ENCODE measurements at regions not wholly inside any gene's neighbourhood (a gene's known extent, or its start where the extent isn't known, plus 50 kb on each side); places are given as distances from the start of the nearest gene placed in this dataset.
"Not testable (repeated sequence)": the region's sequence is repeated elsewhere in the genome, so short reads cannot be mapped to it uniquely, and the experiment has no call there.

- no peak for DNase-seq (ENCODE audit: low read depth, low spot score)
- in situ Hi-C loops (cut with HindIII; ENCODE audit: low pct_unique_long_range_greater_than_20kb, low sequenced_read_pairs): no loop called here
Measured at GRCh38 chr1:244318512-244318911, 133.2 kb downstream of the ADSS2 start.

DNA sequence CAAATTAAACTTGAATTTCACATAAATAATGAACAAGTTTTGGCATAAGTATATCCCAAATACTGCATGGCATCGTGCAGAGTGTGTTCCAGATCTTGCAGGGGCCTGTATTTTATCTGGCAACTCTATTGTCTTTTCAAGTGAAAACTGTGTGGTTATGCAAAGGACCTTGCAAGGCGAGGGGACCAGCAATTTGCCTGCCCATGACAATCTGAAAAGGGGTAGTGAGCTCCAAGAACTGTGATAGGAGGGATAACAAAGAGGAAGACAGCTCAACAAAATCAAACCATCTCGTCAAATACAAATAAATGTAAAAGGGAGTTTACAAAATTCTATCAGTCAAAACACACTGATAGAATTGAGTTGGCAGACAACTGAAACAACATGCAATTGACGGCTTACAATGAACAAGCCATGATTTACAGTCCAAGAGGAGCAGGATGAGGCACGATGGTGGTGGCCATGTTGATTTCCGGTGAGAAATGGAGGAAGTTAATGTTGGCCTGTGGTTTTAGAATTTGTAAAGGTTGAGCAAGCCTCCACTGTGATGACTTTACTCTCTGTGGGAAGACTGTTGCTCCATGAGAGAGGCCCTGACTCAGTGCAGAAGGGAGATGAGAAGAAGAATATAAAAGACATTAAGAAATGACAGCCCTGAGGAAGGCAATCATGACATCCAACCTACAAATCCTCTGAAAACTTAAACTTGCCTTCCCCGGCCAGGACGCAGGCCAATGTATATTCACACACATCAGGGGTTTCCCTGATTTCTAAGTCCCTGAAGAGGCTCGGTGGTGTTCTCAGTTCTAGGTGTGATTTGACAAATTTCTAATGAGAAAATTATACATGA lies 132.2 kb downstream of the ADSS2 start:
- DNase-seq (ENCODE audit: low read depth, low spot score): no peak
- in situ Hi-C loops (cut with HindIII; ENCODE audit: low pct_unique_long_range_greater_than_20kb, low sequenced_read_pairs): no loop called here

- in situ Hi-C loops (cut with HindIII; ENCODE audit: low pct_unique_long_range_greater_than_20kb, low sequenced_read_pairs): no loop called here
- peak; percentile 43 for DNase-seq (ENCODE audit: low read depth, low spot score)
Measured at GRCh38 chr1:244322181-244322580, 129.5 kb downstream of the ADSS2 start.

GRCh38 chr1:244322791-244323521 lies 128.8 kb downstream of the ADSS2 start:
- in situ Hi-C loops (cut with HindIII; ENCODE audit: low pct_unique_long_range_greater_than_20kb, low sequenced_read_pairs): no loop called here
- peak; percentile 86 for DNase-seq (ENCODE audit: low read depth, low spot score)

- no peak for DNase-seq (ENCODE audit: low read depth, low spot score)
- in situ Hi-C loops (cut with HindIII; ENCODE audit: low pct_unique_long_range_greater_than_20kb, low sequenced_read_pairs): no loop called here
Measured at GRCh38 chr1:244324176-244324883, 127.4 kb downstream of the ADSS2 start.

DNA sequence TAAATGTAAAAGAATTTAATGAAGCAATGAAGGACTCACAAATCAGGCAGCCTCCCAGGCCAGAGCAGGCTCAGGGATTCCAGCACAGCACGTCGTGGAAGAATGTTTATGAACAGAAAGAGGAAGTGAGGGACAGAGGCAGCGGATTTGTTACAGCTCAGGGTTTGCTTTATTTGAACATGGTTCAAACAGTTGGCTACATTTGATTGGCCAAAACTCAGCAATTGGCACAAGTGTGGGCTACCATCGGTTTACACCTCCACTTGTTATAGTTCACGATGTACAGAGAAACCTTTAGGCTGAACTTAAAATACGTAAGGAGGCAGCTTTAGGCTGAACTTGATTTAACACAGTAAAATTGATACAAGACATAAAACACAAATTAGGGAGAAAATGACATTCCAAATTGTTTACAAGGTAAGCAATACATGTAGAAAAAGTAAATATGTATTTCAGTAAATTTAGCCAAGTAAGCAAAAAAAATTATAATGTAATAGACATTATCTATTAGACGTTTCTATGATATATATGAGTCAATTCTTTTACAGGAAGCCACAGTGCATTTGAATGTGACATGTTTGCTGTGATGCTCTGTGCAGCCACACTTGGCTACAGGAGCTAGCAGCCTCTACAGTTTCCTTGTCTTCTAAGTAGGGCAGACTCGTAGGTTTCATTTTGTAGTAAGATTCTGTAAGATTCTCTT lies 126.5 kb downstream of the ADSS2 start:
- DNase-seq (ENCODE audit: low read depth, low spot score): no peak
- in situ Hi-C loops (cut with HindIII; ENCODE audit: low pct_unique_long_range_greater_than_20kb, low sequenced_read_pairs): no loop called here

GRCh38 chr1:244326757-244327156 lies 125.0 kb downstream of the ADSS2 start:
- DNase-seq (ENCODE audit: low read depth, low spot score): no peak
- in situ Hi-C loops (cut with HindIII; ENCODE audit: low pct_unique_long_range_greater_than_20kb, low sequenced_read_pairs): no loop called here

- in situ Hi-C loops (cut with HindIII; ENCODE audit: low pct_unique_long_range_greater_than_20kb, low sequenced_read_pairs): no loop called here
- no peak for DNase-seq (ENCODE audit: low read depth, low spot score)
Measured at GRCh38 chr1:244327533-244327932, 124.2 kb downstream of the ADSS2 start.

DNA sequence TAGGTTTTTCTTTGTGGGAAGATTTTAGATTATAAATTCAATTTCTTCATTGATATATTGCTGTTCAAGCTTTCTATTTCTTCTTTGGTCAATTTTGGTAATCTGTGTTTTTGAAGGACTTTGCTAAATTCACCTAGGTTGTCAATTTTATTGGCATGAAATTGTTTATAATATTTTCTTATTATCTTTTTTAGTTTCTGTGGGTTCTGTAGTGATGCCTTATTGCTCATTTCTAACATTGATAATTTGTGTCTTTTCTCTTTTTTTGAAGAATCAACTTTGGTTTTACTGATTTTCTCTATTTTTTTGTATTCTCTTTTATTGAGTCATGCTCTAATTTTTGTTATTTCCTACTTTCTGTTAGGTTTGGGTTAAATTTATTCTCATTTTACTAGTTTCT lies 123.2 kb downstream of the ADSS2 start:
- in situ Hi-C loops (cut with HindIII; ENCODE audit: low pct_unique_long_range_greater_than_20kb, low sequenced_read_pairs): no loop called here
- no peak for DNase-seq (ENCODE audit: low read depth, low spot score)

DNA sequence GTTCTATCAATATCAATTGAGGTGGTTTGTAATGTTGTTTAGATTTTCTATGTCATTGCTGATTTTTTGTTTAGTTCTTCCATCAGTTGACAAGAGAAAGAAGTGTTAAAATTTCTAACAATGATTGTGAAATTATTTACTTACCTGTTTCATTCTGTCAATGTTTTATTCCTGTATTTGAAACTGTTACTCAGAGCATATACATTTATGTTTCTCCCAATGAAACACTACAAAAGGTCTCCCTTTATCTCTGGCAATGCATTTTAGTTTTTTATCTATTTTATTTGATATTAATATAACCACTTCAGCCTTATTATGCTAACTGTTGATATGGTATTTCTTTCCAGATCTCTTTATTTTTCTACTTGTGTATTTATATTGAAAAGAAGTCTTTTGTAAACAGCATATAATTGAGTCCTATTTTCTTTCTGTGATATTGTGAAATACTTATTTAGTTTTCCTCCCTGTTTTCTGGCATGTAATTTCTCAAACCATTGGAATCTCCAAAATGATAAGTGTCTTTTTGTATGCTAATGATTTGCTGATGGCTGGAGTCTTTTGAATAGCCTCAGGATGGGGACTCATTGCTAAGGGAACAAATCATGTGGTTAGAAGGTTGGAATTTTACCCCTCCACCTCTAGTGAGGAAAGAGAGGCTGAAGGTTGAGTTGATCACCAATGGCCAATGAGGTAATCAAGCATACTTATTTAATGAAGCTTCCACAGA lies 122.0 kb downstream of the ADSS2 start:
- DNase-seq (ENCODE audit: low read depth, low spot score): no peak
- in situ Hi-C loops (cut with HindIII; ENCODE audit: low pct_unique_long_range_greater_than_20kb, low sequenced_read_pairs): no loop called here

DNA sequence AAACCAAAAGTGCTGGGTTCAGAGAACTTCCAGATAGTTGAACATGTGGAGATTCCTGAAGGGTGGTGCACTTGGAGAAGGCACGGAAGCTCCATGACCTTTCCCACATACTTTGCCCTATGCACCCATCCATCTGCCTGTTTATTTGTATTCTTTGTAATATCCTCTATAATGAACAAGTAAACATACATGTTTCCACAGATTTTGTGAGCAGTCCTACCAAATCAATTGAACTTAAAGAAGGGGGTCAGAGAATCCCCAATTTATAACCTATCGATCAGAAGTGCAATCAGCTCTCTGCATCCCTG lies 121.4 kb downstream of the ADSS2 start:
- no peak for DNase-seq (ENCODE audit: low read depth, low spot score)
- in situ Hi-C loops (cut with HindIII; ENCODE audit: low pct_unique_long_range_greater_than_20kb, low sequenced_read_pairs): no loop called here

- in situ Hi-C loops (cut with HindIII; ENCODE audit: low pct_unique_long_range_greater_than_20kb, low sequenced_read_pairs); DNase-seq (ENCODE audit: low read depth, low spot score): not testable (repeated sequence)
Measured at GRCh38 chr1:244332761-244333160, 118.9 kb downstream of the ADSS2 start.

DNA sequence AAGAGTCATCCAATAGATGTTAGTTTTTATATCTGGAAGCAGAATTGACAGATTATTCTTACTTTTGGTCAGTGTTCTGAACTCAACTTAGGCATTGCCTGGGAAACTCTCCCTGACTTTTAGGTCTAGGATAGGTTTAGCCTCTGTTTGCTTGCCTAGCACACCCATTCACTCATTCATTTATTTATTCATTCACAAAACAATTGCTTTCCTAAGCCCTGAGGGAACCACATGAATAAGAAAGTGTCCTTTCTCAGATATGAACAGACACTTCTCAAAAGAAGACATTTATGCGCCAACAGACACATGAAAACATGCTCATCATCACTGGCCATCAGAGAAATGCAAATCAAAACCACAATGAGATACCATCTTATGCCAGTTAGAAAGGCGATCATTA lies 117.4 kb downstream of the ADSS2 start:
- in situ Hi-C loops (cut with HindIII; ENCODE audit: low pct_unique_long_range_greater_than_20kb, low sequenced_read_pairs): not testable (repeated sequence)
- peak; percentile 44 for DNase-seq (ENCODE audit: low read depth, low spot score)

GRCh38 chr1:244334842-244335241 lies 116.9 kb downstream of the ADSS2 start:
- in situ Hi-C loops (cut with HindIII; ENCODE audit: low pct_unique_long_range_greater_than_20kb, low sequenced_read_pairs); DNase-seq (ENCODE audit: low read depth, low spot score): not testable (repeated sequence)

DNA sequence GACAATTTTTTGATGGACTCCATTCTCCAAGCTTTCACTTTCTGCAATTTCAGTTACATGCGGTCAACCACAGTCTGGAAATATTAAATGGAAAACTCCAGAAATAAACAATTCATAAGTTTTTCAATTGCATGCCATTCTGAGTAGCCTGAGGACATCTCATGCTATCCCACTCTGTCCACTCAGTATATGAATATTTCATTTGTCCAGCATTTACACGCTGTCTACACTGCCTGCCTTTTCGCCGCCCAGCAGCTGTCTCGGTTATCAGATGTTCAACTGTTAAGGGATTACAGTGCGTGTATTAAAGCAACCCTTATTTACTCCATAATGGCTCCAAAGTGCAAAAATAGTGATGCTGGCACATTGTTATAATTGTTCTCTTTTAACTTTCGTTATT lies 116.3 kb downstream of the ADSS2 start:
- DNase-seq (ENCODE audit: low read depth, low spot score): no peak
- in situ Hi-C loops (cut with HindIII; ENCODE audit: low pct_unique_long_range_greater_than_20kb, low sequenced_read_pairs): no loop called here

GRCh38 chr1:244336232-244336899 lies 115.3 kb downstream of the ADSS2 start:
- in situ Hi-C loops (cut with HindIII; ENCODE audit: low pct_unique_long_range_greater_than_20kb, low sequenced_read_pairs): no loop called here
- no peak for DNase-seq (ENCODE audit: low read depth, low spot score)

GRCh38 chr1:244337839-244338238 lies 113.9 kb downstream of the ADSS2 start:
- no peak for DNase-seq (ENCODE audit: low read depth, low spot score)
- in situ Hi-C loops (cut with HindIII; ENCODE audit: low pct_unique_long_range_greater_than_20kb, low sequenced_read_pairs): no loop called here
